GM12891 (cell line): ENCODE measurements at regions not wholly inside any gene's neighbourhood (a gene's known extent, or its start where the extent isn't known, plus 50 kb on each side); places are given as distances from the start of the nearest gene placed in this dataset.

Experiments used
- PAX5 ChIP-seq: IDR thresholded peaks from 2 replicates; pipeline ENCODE4 v1.6.1; 2011; ENCODE audit warnings: low read length, moderate library complexity, mild to moderate bottlenecking; ENCODE audit not compliant: insufficient read depth, severe bottlenecking
- POLR2A ChIP-seq: IDR thresholded peaks from 2 replicates; pipeline ENCODE4 v1.6.1; 2011; ENCODE audit warnings: low read depth, low read length, control low read depth
- POLR2AphosphoS5 ChIP-seq: IDR thresholded peaks from 2 replicates; pipeline ENCODE4 v1.6.1; 2011; ENCODE audit warnings: low read depth, low read length, control low read depth
- POU2F2 ChIP-seq: IDR thresholded peaks from 2 replicates; pipeline ENCODE4 v1.6.1; 2011; ENCODE audit warnings: low read depth, mild to moderate bottlenecking, control low read depth, low read length, moderate library complexity
- SPI1 ChIP-seq: IDR thresholded peaks from 2 replicates; pipeline ENCODE4 v1.6.1; 2011; ENCODE audit warnings: low read depth, low read length, control low read depth
- TAF1 ChIP-seq: IDR thresholded peaks from 2 replicates; pipeline ENCODE4 v1.6.1; 2011; ENCODE audit warnings: low read depth, low read length, control low read depth

- no peak for TF ChIP-seq POU2F2
- TF ChIP-seq POLR2A, result no peak
- TF ChIP-seq TAF1, result no peak
- TF ChIP-seq POLR2AphosphoS5, result no peak
- no peak for TF ChIP-seq PAX5
- TF ChIP-seq SPI1, result no peak
These were observed 177.9 kb downstream of the IRS2 start for GRCh38 chr13:109608503-109608902.
